Hypothalamus (tissue), 51 donors: ENCODE measurements at regions not wholly inside any gene's neighbourhood (a gene's known extent, or its start where the extent isn't known, plus 50 kb on each side); places are given as distances from the start of the nearest gene placed in this dataset.

Experiments used
- DNase-seq, 51 donors: peaks; one replicate each; lab custom pipeline; 2025; lab: John Stamatoyannopoulos, UW

DNA sequence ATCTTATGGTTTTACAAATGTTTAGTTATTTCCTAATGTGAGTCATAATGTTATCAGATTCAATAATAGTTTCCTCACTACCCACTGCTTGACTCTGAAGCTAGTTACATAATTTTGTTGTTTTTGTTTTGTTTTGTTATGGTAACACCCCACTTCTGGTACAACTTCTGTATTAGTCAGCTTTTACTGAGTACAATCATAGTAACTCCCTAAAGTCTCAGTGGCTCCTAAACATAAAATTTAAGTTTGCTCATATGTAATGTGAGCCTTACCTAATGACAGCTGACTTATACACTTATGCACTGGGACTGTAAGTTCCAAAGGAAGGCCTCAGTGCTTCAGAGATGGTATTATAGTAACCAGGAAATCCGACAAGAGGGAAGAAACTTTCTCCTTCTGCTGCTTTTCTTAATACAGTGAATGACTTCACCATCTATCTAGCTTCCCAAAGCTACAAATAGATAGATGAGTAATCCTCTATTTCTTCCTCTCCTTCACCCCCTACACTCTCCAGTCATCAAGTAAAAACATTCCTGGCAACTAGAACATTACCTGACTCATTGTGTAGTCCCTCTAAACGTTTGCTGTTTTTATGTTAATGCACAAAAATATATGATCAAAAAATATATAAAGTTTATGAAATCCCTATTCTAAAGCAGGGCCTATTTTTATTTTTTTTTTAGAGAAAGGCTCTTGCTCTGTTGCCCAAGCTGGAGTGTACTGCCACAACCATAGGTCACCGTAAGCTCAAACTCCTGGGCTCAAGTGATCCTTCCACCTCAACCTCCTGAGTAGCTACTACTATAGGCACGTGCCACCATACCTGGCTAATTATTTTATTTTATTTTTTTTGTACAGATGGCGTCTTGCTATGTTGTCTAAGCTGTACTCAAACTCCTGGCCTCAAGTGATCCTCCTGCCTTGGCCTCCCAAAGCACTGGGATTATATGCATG is 563.0 kb downstream of the SOX6 start:
- no peak for DNase-seq

DNA sequence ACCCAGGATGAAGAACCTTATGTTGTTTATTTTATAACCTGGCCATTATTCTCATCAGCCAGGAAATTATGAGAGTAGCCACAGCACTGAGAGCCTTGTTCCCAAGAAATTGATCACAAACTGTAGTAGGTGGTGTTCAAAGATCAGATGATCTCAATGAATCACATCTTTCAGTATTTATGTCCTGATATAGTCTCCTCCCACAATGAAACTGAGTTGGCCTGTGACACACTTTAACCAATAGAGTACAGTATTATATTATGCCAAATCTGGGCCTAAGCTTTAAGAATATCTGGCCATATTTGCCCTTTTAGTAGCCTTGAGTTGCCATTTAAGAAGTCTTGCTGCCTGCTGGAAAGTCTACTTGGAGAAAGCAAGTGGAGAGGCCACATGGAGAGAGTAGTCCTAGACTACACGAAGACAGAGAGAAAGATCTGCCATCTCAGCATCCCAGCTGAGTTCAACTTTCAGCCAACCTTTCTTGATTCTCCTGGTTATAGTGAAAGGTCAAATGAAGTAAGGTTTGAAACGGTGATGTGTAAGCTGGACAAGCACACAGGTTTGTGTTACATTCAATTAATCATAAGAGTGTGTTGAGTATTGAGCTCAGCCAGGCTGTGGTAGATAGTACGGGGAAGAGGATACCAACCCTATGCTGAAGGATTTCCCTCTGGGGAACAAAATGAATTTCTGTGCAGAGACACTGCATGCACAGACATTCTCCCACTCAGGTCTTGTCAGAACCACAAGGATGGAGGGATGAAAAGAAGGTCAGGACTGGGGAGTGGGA is 561.8 kb downstream of the SOX6 start:
- no peak for DNase-seq

GRCh38 chr11:15795378-15795777 is 561.0 kb downstream of the SOX6 start:
- no peak for DNase-seq

DNA sequence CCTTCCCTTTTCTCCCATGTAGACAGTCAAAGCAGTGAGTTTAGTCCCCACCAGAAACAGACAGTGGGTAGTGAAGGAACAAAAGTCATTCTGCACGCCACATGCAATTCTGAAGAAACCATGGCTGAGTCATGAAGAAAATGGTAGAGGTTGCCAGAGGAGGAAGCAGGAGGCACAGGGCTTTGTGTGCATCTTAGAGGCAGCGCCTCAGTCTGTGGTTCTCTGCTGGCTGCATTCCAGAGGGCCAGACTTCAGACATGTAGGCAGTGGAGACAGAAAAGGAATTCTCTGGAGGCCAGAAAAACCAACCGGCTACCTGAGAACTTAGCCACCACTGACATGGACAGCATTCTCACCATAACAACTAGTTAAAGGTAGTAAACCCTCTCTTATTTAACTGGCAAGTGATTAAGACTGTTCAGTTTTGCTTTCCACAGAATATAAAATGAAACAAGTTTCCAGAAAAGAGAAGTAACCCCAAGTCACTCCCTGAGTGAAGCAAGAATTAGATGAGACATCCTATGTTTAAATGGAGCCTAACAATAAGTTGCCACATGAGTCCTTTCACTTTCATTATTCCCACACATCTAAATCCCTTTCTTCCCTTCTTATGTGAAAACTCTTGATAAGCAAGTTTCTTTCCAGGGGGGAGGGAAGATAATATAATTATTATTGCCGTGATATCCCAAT is 556.1 kb downstream of the SOX6 start:
- peak in 28 of 51 donors; percentile 1 to 46 (median 14) for DNase-seq

DNA sequence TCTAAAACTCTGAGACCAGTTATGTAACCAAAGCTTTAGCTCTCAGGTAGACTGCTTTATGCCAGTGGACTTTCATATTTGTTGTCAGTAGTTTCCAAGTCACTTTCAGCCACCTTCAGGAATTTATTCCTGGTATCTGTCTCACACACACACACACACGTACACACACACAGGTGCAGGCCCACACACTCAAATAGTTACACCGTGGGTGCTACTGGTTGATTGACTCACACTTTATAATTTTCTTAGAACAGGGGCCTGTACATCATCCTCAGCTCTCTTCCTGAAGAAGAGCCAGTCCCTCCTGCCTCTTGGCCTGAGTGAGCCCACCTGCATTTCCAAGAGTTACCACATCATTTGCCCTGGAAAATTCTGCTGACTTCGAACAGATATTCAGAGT is 555.2 kb downstream of the SOX6 start:
- no peak for DNase-seq

DNA sequence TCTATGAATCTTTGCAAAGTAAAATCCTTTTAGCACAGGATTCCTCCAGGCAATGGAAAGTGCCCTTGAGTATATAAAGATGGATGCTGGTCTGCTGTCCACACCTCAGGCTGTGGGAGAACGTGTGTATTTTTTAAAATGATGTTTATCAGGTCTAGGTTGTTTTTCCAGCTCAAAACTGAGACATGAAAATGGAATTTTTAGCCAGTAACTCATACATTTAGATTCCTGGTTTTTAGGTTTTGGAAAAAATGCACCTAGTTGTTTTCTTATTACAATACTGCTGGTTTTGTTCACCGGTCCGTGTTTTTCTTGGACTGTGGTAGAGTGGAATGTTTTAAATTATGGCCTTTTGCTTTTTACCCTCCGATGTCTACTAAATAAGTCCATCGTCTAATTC is 554.7 kb downstream of the SOX6 start:
- DNase-seq, result no peak

- DNase-seq, result no peak
These were observed 550.6 kb downstream of the SOX6 start for GRCh38 chr11:15805726-15806125.

DNA sequence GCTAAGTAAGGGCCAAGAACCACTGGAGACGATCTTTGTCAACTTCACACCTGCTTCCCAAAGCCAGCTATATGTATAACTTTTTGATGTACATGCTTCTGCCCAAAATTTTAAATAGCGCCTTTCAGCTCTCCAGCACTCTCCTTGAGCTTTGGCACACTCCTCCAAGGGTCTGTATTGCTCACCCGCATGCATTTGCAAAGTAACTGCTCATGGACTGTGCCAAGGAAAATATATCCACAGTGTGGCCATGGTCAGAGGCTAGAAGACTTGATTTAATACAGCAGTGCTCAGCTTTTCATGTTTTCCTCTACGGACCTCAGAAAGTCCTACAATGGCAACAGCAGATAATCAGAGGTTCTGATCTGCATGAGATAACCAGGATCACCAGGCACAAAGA is 550.1 kb downstream of the SOX6 start:
- DNase-seq, result no peak

- no peak for DNase-seq
These were observed 548.5 kb downstream of the SOX6 start for GRCh38 chr11:15807827-15808226.

DNA sequence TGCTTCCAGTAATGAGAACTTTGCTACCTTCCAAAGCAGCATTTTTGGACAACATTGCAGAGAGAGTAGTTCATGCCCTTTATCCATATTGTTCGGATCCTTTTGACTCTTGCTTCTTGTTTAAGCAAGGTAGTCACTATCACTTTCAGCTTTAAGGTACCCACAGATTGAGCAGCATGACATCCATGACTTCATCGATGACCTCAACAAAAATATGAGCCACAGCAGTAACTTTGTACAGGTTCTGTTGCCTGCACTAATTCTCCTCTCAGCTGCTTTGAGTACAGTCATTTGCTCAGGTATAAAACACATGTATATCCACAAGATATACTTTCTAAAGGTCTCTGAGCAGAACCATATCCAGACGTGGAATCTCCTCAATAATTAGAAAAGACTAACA is 546.3 kb downstream of the SOX6 start:
- DNase-seq, result no peak

- no peak for DNase-seq
These were observed 545.8 kb downstream of the SOX6 start for GRCh38 chr11:15810525-15810924.

DNA sequence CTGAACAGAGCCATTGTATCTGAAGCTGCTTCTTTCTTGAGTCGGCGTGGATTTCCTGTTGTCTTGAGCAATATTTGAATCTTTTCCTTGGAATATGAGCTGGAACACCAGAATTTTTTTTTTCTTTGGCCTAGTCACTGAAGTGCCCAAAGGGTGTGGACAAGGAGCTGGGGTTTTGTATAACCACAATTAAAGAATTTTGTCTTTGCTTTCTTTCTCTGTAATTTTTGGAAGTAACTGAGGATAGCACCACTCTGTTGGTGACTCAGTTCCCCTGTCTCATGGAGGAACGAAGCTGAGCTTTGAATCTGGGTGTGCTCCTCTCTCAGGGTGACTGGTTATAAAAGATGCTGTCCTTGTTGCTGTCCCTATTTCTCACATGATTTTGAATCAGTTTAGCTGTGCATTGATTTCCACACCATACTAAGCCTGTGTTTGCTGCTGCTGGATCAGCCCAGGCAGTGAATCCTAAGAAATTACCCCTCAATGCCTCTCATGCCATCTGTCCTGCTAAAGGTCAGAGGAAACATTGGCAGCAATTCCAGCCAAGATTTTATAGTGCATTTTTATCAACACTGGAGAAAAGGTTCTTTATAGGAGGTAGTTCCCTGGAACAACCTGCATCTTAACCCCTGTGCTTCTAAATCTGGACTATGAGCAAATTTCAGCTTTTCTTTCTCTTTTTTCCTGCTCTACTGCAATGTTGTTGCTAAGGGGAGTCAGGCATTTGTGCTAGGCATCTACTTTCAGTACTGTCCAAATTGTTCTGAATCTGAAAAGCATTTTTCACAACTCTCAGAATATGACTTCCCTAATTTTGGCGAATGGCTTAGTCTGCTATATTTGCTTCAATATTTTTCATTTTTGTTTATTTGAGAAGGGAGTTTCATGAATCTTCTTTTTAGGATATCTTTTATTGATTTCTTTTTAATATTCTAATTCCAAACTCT is 540.8 kb downstream of the SOX6 start:
- no peak for DNase-seq

- no peak for DNase-seq
These were observed 540.0 kb downstream of the SOX6 start for GRCh38 chr11:15816260-15816871.

- DNase-seq, result no peak
These were observed 539.3 kb downstream of the SOX6 start for GRCh38 chr11:15817001-15817400.

- DNase-seq, result no peak
These were observed 538.1 kb downstream of the SOX6 start for GRCh38 chr11:15818132-15818842.

DNA sequence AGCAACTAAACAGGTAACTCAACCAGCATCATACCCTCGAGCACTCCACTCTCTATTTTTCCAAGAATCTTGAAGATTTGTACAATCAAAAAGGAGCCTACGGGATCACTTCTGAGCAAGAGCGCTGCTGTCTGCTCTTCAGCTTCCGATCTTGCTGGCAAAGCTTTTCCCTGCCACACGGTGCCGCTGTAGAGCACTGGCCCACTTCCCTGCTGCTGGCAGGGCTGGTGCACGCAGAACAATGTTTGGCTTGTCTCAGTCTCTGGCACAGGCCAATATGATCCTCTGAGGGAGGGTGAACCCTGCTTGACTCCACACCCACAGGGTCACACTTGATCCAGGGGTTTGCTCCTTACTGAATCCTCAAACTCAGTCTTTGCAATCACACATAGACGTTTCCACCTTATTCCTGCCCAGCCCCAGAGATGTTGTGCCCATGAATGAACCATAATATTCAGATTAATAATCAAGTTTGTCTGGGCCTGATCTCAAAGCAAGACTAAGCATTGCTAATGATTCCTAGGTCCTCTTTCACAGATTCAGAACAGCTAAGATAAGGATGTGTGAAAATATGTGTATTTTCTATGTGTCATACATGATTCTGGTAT is 536.6 kb downstream of the SOX6 start:
- peak; percentile 4 to 94 (median 74) for DNase-seq

DNA sequence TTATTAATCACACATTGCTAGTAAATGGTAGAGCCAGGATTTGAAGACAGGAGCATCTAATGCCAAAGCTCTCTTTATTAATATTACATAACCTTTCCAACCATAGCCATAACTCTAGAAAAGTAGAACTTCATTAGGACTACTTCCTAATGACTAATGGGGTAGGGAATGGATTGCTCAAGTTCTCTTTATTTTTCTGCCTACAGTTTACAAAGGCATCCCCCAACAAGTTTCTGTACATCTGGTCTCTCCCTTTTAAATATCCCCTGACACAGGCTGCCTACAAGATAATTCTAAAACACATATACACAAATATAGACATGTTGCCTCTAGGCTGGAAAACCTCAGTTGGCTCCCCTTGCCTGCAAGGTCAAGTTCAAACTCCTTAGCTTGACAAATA is 534.9 kb downstream of the SOX6 start:
- no peak for DNase-seq

DNA sequence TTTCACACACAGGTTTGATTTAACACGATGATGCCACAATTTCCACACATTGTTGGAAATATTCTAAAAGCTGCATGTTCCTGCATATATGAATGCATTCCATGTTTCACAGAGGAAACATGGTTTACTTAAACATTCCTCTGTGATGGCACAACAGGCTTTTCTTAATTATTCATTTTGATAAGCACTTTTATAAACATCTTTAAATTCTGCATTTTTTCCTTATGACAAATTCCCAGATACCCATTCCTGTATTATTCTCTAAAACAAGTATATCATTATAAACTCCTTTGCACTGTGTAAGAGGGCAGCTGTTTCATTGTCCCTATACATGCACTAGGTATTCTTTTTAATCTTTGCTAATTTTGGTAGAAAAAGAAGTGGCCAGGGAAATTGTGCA is 532.3 kb downstream of the SOX6 start:
- DNase-seq, result no peak
